Astrocyte of the cerebellum (primary cell): ENCODE measurements at regions not wholly inside any gene's neighbourhood (a gene's known extent, or its start where the extent isn't known, plus 50 kb on each side); places are given as distances from the start of the nearest gene placed in this dataset.

Source experiments
- DNase-seq: peaks from one replicate; pipeline ENCODE4 v3.0.0-alpha.2; 2011; ENCODE audit warnings: low read depth
- H3K4me3 ChIP-seq: 2 replicates; pipeline ENCODE4 v1.5.1; 2011; ENCODE audit warnings: mild to moderate bottlenecking, low read depth, low read length, moderate library complexity
- CTCF ChIP-seq: IDR thresholded peaks from 2 replicates; pipeline ENCODE4 v1.5.1; 2012; ENCODE audit warnings: low read length, low read depth, moderate library complexity, mild to moderate bottlenecking; ENCODE audit errors: missing control alignments
- in situ Hi-C: cut with HindIII; loops from 2 replicates; pipeline ENCODE4 v1.10.0; 2017; ENCODE audit warnings: low sequenced_read_pairs

- in situ Hi-C loops: no loop called here
- TF ChIP-seq CTCF: no peak
- DNase-seq: no peak
- H3K4me3 ChIP-seq: no peak overlapping the region
These were observed 111.8 kb upstream of the CCND2 start for GRCh38 chr12:4161718-4162117.

GRCh38 chr12:4160314-4161040 lies 113.1 kb upstream of the CCND2 start:
- TF ChIP-seq CTCF: no peak
- no peak overlapping the region for H3K4me3 ChIP-seq
- in situ Hi-C loops: no loop called here
- no peak for DNase-seq

- in situ Hi-C loops: no loop called here
- TF ChIP-seq CTCF: no peak
- no peak for DNase-seq
- H3K4me3 ChIP-seq: no peak overlapping the region
These were observed 113.7 kb upstream of the CCND2 start for GRCh38 chr12:4159851-4160250.

GRCh38 chr12:4158306-4158705 lies 115.3 kb upstream of the CCND2 start:
- no peak overlapping the region for H3K4me3 ChIP-seq
- no peak for DNase-seq
- in situ Hi-C loops: no loop called here
- TF ChIP-seq CTCF: no peak

GRCh38 chr12:4157122-4157521 lies 116.4 kb upstream of the CCND2 start:
- no peak overlapping the region for H3K4me3 ChIP-seq
- DNase-seq: no peak
- TF ChIP-seq CTCF: no peak
- in situ Hi-C loops: no loop called here

GRCh38 chr12:4156317-4156716 lies 117.2 kb upstream of the CCND2 start:
- in situ Hi-C loops: no loop called here
- no peak for TF ChIP-seq CTCF
- no peak for DNase-seq
- H3K4me3 ChIP-seq: no peak overlapping the region
